ENCODE measurements at regions not wholly inside any gene's neighbourhood (a gene's known extent, or its start where the extent isn't known, plus 50 kb on each side); places are given as distances from the start of the nearest gene placed in this dataset.

- TF ChIP-seq NFRKB (IDR thresholded peaks at IDR 0.05) (no peak), SUZ12 (IDR thresholded peaks at IDR 0.05) (no peak), FOXK2 (IDR thresholded peaks at IDR 0.05) (no peak), L3MBTL2 (conservative IDR thresholded peaks at IDR 0.05) (no peak), ARNT (IDR thresholded peaks at IDR 0.05) (no peak)
- no peak for DNase-seq (ENCODE audit: extremely low spot score)
- ChIA-PET POLR2A (no interaction called here), CTCF (no interaction called here)
Observed at GRCh38 chr11:79931692-79932091, 490.9 kb upstream of the TENM4 start.

GRCh38 chr11:79926707-79927106 lies 485.9 kb upstream of the TENM4 start:
- POLR2A ChIA-PET, result no interaction called here
- no peak for TF ChIP-seq TARDBP (IDR thresholded peaks at IDR 0.05)
- no peak for TF ChIP-seq HDGF (IDR thresholded peaks at IDR 0.05; ENCODE audit: borderline replicate concordance)
- no peak for TF ChIP-seq LEF1 (IDR thresholded peaks at IDR 0.05; ENCODE audit: borderline replicate concordance)
- TF ChIP-seq ELF4 (IDR thresholded peaks at IDR 0.05), result no peak
- no peak for TF ChIP-seq PKNOX1 (IDR thresholded peaks at IDR 0.05)
- TF ChIP-seq NFRKB (IDR thresholded peaks at IDR 0.05), result no peak
- TF ChIP-seq FOXA1 (IDR thresholded peaks at IDR 0.05), result no peak
- TF ChIP-seq FOXK2 (IDR thresholded peaks at IDR 0.05), result no peak
- no peak for TF ChIP-seq CTBP1 (IDR thresholded peaks at IDR 0.05; ENCODE audit: borderline replicate concordance)
- no peak for TF ChIP-seq L3MBTL2 (conservative IDR thresholded peaks at IDR 0.05)
- no peak for TF ChIP-seq ARNT (IDR thresholded peaks at IDR 0.05)
- TF ChIP-seq FOXM1 (IDR thresholded peaks at IDR 0.05; ENCODE audit: borderline replicate concordance), result no peak
- CTCF ChIA-PET, result no interaction called here
- DNase-seq (ENCODE audit: extremely low spot score), result no peak

GRCh38 chr11:79925570-79925969 lies 484.7 kb upstream of the TENM4 start:
- no peak for DNase-seq (ENCODE audit: extremely low spot score)
- ChIA-PET CTCF (no interaction called here), POLR2A (no interaction called here)
- TF ChIP-seq TARDBP (IDR thresholded peaks at IDR 0.05) (no peak), LEF1 (IDR thresholded peaks at IDR 0.05; ENCODE audit: borderline replicate concordance) (no peak), L3MBTL2 (conservative IDR thresholded peaks at IDR 0.05) (no peak), ELF4 (IDR thresholded peaks at IDR 0.05) (no peak), NFRKB (IDR thresholded peaks at IDR 0.05) (no peak), FOXA1 (IDR thresholded peaks at IDR 0.05) (no peak), SUZ12 (IDR thresholded peaks at IDR 0.05) (no peak), ZNF384 (IDR thresholded peaks at IDR 0.05) (no peak), ARNT (IDR thresholded peaks at IDR 0.05) (no peak), FOXM1 (IDR thresholded peaks at IDR 0.05; ENCODE audit: borderline replicate concordance) (no peak), FOXK2 (IDR thresholded peaks at IDR 0.05) (no peak), CTBP1 (IDR thresholded peaks at IDR 0.05; ENCODE audit: borderline replicate concordance) (no peak), HDGF (IDR thresholded peaks at IDR 0.05; ENCODE audit: borderline replicate concordance) (no peak), BHLHE40 (IDR thresholded peaks at IDR 0.05; ENCODE audit: borderline replicate concordance) (no peak), SP1 (IDR thresholded peaks at IDR 0.05) (no peak), PKNOX1 (IDR thresholded peaks at IDR 0.05) (no peak)

GRCh38 chr11:79922641-79923040 lies 481.8 kb upstream of the TENM4 start:
- ChIA-PET CTCF (interaction anchor here (0.8 kb wide), 1 partner anchor 1546 kb away, joined by 3 read pairs; no protein-coding TSS in a partner anchor), POLR2A (no interaction called here)
- TF ChIP-seq FOXM1 (IDR thresholded peaks at IDR 0.05; ENCODE audit: borderline replicate concordance), result no peak
- TF ChIP-seq ELF4 (IDR thresholded peaks at IDR 0.05), result no peak
- no peak for TF ChIP-seq FOXK2 (IDR thresholded peaks at IDR 0.05)
- TF ChIP-seq ARNT (IDR thresholded peaks at IDR 0.05), result no peak
- TF ChIP-seq LEF1 (IDR thresholded peaks at IDR 0.05; ENCODE audit: borderline replicate concordance), result no peak
- TF ChIP-seq PKNOX1 (IDR thresholded peaks at IDR 0.05), result no peak
- TF ChIP-seq FOXA1 (IDR thresholded peaks at IDR 0.05), result no peak
- no peak for TF ChIP-seq HDGF (IDR thresholded peaks at IDR 0.05; ENCODE audit: borderline replicate concordance)
- no peak for TF ChIP-seq BHLHE40 (IDR thresholded peaks at IDR 0.05; ENCODE audit: borderline replicate concordance)
- TF ChIP-seq TARDBP (IDR thresholded peaks at IDR 0.05), result no peak
- TF ChIP-seq SP1 (IDR thresholded peaks at IDR 0.05), result no peak
- TF ChIP-seq CTBP1 (IDR thresholded peaks at IDR 0.05; ENCODE audit: borderline replicate concordance), result no peak
- no peak for TF ChIP-seq SUZ12 (IDR thresholded peaks at IDR 0.05)
- no peak for DNase-seq (ENCODE audit: extremely low spot score)

GRCh38 chr11:79920480-79920879 lies 479.6 kb upstream of the TENM4 start:
- TF ChIP-seq FOXA1 (IDR thresholded peaks at IDR 0.05) (no peak), LEF1 (IDR thresholded peaks at IDR 0.05; ENCODE audit: borderline replicate concordance) (no peak), PKNOX1 (IDR thresholded peaks at IDR 0.05) (no peak), L3MBTL2 (conservative IDR thresholded peaks at IDR 0.05) (no peak), ELF4 (IDR thresholded peaks at IDR 0.05) (no peak), ARNT (IDR thresholded peaks at IDR 0.05) (no peak), SP1 (IDR thresholded peaks at IDR 0.05) (no peak), NFRKB (IDR thresholded peaks at IDR 0.05) (no peak), ZNF384 (IDR thresholded peaks at IDR 0.05) (no peak), FOXM1 (IDR thresholded peaks at IDR 0.05; ENCODE audit: borderline replicate concordance) (no peak), TARDBP (IDR thresholded peaks at IDR 0.05) (no peak), BHLHE40 (IDR thresholded peaks at IDR 0.05; ENCODE audit: borderline replicate concordance) (no peak), CTBP1 (IDR thresholded peaks at IDR 0.05; ENCODE audit: borderline replicate concordance) (no peak), FOXK2 (IDR thresholded peaks at IDR 0.05) (no peak), SUZ12 (IDR thresholded peaks at IDR 0.05) (no peak), HDGF (IDR thresholded peaks at IDR 0.05; ENCODE audit: borderline replicate concordance) (no peak)
- CTCF ChIA-PET, result no interaction called here
- DNase-seq (ENCODE audit: extremely low spot score), result no peak
- POLR2A ChIA-PET, result no interaction called here

GRCh38 chr11:79919350-79919749 lies 478.5 kb upstream of the TENM4 start:
- POLR2A ChIA-PET, result no interaction called here

More at GRCh38 chr11:79919350-79919749, 478.5 kb upstream of the TENM4 start:
- TF ChIP-seq L3MBTL2 (conservative IDR thresholded peaks at IDR 0.05) (no peak), LEF1 (IDR thresholded peaks at IDR 0.05; ENCODE audit: borderline replicate concordance) (no peak), ZNF384 (IDR thresholded peaks at IDR 0.05) (no peak), HDGF (IDR thresholded peaks at IDR 0.05; ENCODE audit: borderline replicate concordance) (no peak), SUZ12 (IDR thresholded peaks at IDR 0.05) (no peak), ELF4 (IDR thresholded peaks at IDR 0.05) (no peak), ARNT (IDR thresholded peaks at IDR 0.05) (no peak), PKNOX1 (IDR thresholded peaks at IDR 0.05) (no peak)
- CTCF ChIA-PET, result interaction anchor here (0.6 kb wide), 1 partner anchor 1578 kb away, joined by 3 read pairs; no protein-coding TSS in a partner anchor
- DNase-seq (ENCODE audit: extremely low spot score), result no peak
